H1 (cell line): ENCODE measurements at regions not wholly inside any gene's neighbourhood (a gene's known extent, or its start where the extent isn't known, plus 50 kb on each side); places are given as distances from the start of the nearest gene placed in this dataset.

Experiments used
- CTCF ChIA-PET: fragments of 300-600 bp; sonication (Branson Sonifier 250); formaldehyde crosslinking; loops from one replicate; lab custom pipeline; 2021; ENCODE audit not compliant: partially characterized antibody; lab: Charles Lee
- POLR2A ChIA-PET: fragments of 300-600 bp; sonication (Branson Sonifier 250); formaldehyde crosslinking; loops from one replicate; lab custom pipeline; 2021; ENCODE audit warnings: inconsistent platforms; ENCODE audit not compliant: partially characterized antibody; lab: Charles Lee
- DNase-seq, 2 experiments: peaks; one replicate each; pipeline versions ENCODE4 v3.0.0 to v3.0.0-alpha.2; 2010 to 2022; ENCODE audit warnings: low spot score in 2 of 2, low read depth in 1 of 2, mixed read lengths in 1 of 2
- FAIRE-seq: peaks from 2 replicates; lab custom pipeline; 2011; peaks lifted over from hg19 to GRCh38; lab: Jason Lieb, UNC
- H2AFZ ChIP-seq: 2 replicates; pipeline ENCODE4 v1.8.1; 2012; ENCODE audit warnings: low read length, inconsistent platforms
- H2AK5ac ChIP-seq: 2 replicates; pipeline ENCODE4 v1.6.1; 2013; ENCODE audit warnings: low read depth, low read length
- H2BK120ac ChIP-seq: replicated peaks from 2 replicates; pipeline ENCODE3; 2013; ENCODE audit warnings: low read depth, low read length, inconsistent platforms
- H2BK12ac ChIP-seq: 2 replicates; pipeline ENCODE4 v1.6.1; 2013; ENCODE audit warnings: low read depth, low read length
- H2BK15ac ChIP-seq: 2 replicates; pipeline ENCODE4 v1.6.1; 2013; ENCODE audit warnings: low read length
- H2BK20ac ChIP-seq: 2 replicates; pipeline ENCODE4 v1.6.1; 2013; ENCODE audit warnings: low read length
- H2BK5ac ChIP-seq: 2 replicates; pipeline ENCODE4 v1.6.1; 2013; ENCODE audit warnings: low read depth, low read length
- H3K14ac ChIP-seq: 2 replicates; pipeline ENCODE4 v1.6.1; 2013; ENCODE audit warnings: inconsistent platforms; ENCODE audit not compliant: insufficient read length
- H3K18ac ChIP-seq: 2 replicates; pipeline ENCODE4 v1.6.1; 2013; ENCODE audit warnings: low read length; ENCODE audit errors: extremely low read depth
- H3K23ac ChIP-seq: 2 replicates; pipeline ENCODE4 v1.6.1; 2013; ENCODE audit warnings: inconsistent platforms; ENCODE audit not compliant: insufficient read length
- H3K23me2 ChIP-seq: 2 replicates; pipeline ENCODE4 v1.6.1; 2013; ENCODE audit warnings: low read depth, low read length
- H3K27ac ChIP-seq: 2 replicates; pipeline ENCODE4 v1.6.1; 2011; ENCODE audit warnings: low read depth, low read length, inconsistent platforms
- H3K27me3 ChIP-seq, 4 experiments: replicated peaks in 1 of 4; 1 replicate in 1 of 4; 2 replicates in 3 of 4; pipeline versions ENCODE4 v1.6.1 to v1.8.1; 2011 to 2013; ENCODE audit warnings: low read length in 3 of 4, mild to moderate bottlenecking in 3 of 4, inconsistent platforms in 2 of 4, mixed read lengths in 2 of 4, moderate library complexity in 1 of 4; ENCODE audit not compliant: control insufficient read depth in 3 of 4, insufficient read depth in 3 of 4; ENCODE audit errors: extremely low read depth in 1 of 4
- H3K36me3 ChIP-seq, 4 experiments: 2 replicates each; pipeline versions ENCODE4 v1.6.1 to v1.8.1; 2011 to 2013; ENCODE audit warnings: mild to moderate bottlenecking in 4 of 4, low read length in 3 of 4, moderate library complexity in 2 of 4, control low read depth in 1 of 4, inconsistent platforms in 1 of 4; ENCODE audit not compliant: insufficient read depth in 4 of 4, control insufficient read depth in 2 of 4
- H3K4ac ChIP-seq: replicated peaks from 2 replicates; pipeline ENCODE3; 2013; ENCODE audit warnings: low read length, low read depth, mixed read lengths, inconsistent platforms; ENCODE audit not compliant: insufficient read length
- H3K4me1 ChIP-seq, 4 experiments: replicated peaks in 1 of 4; 1 replicate in 1 of 4; 2 replicates in 3 of 4; pipeline versions ENCODE4 v1.6.1 to v1.8.1; 2011 to 2013; ENCODE audit warnings: low read length in 3 of 4, inconsistent platforms in 2 of 4, mixed read lengths in 1 of 4; ENCODE audit not compliant: insufficient read depth in 4 of 4, control insufficient read depth in 3 of 4
- H3K4me2 ChIP-seq, 2 experiments: 2 replicates each; pipeline versions ENCODE4 v1.6.1 to v1.8.1; 2011 to 2013; ENCODE audit warnings: low read depth in 2 of 2, low read length in 2 of 2, control low read depth in 1 of 2, inconsistent platforms in 1 of 2, mild to moderate bottlenecking in 1 of 2; ENCODE audit not compliant: insufficient read depth in 1 of 2
- H3K4me3 ChIP-seq, 4 experiments: fragments of 200-600, 300-600 bp in 1 of 4; sonication (generic), shearing (Covaris generic), sonication (Bioruptor Twin) in 1 of 4; 2 replicates each; pipeline versions ENCODE4 v1.5.1 to v1.8.1; 2011 to 2016; ENCODE audit warnings: low read length in 4 of 4, low read depth in 3 of 4, control low read depth in 2 of 4, inconsistent platforms in 2 of 4, mild to moderate bottlenecking in 2 of 4, mixed read lengths in 1 of 4, moderate library complexity in 1 of 4; ENCODE audit not compliant: insufficient read depth in 2 of 4; ENCODE audit errors: extremely low read depth in 1 of 4
- H3K56ac ChIP-seq: replicated peaks from 2 replicates; pipeline ENCODE3; 2013; ENCODE audit warnings: low read depth, mild to moderate bottlenecking, mixed read lengths, low read length, inconsistent platforms; ENCODE audit not compliant: insufficient read length
- H3K79me1 ChIP-seq: 2 replicates; pipeline ENCODE4 v1.6.1; 2013; ENCODE audit warnings: low read depth, low read length, control low read depth
- H3K79me2 ChIP-seq, 2 experiments: 2 replicates each; pipeline versions ENCODE4 v1.6.1 to v1.8.1; 2012 to 2013; ENCODE audit warnings: low read length in 2 of 2, mild to moderate bottlenecking in 2 of 2, inconsistent platforms in 1 of 2; ENCODE audit not compliant: insufficient read depth in 2 of 2, control insufficient read depth in 1 of 2
- H3K9ac ChIP-seq, 4 experiments: replicated peaks in 1 of 4; 1 replicate in 1 of 4; 2 replicates in 3 of 4; pipeline versions ENCODE4 v1.6.1 to v1.8.1; 2011 to 2013; ENCODE audit warnings: low read depth in 3 of 4, low read length in 3 of 4, control low read depth in 2 of 4, mild to moderate bottlenecking in 2 of 4, moderate library complexity in 2 of 4, inconsistent platforms in 1 of 4; ENCODE audit errors: extremely low read depth in 1 of 4
- H3K9me3 ChIP-seq, 2 experiments: 2 replicates each; pipeline versions ENCODE4 v1.6.1 to v1.8.1; 2012 to 2013; ENCODE audit warnings: mild to moderate bottlenecking in 2 of 2, moderate library complexity in 2 of 2, control low read depth in 1 of 2, inconsistent platforms in 1 of 2, low read depth in 1 of 2, low read length in 1 of 2, mixed read lengths in 1 of 2; ENCODE audit not compliant: insufficient read depth in 2 of 2
- H4K20me1 ChIP-seq, 2 experiments: replicated peaks in 1 of 2; 2 replicates each; pipeline versions ENCODE3 to v1.8.1; 2011 to 2013; ENCODE audit warnings: inconsistent platforms in 2 of 2, low read length in 2 of 2, mild to moderate bottlenecking in 1 of 2; ENCODE audit not compliant: insufficient read depth in 2 of 2, control insufficient read depth in 1 of 2
- H4K5ac ChIP-seq: 2 replicates; pipeline ENCODE4 v1.6.1; 2013; ENCODE audit warnings: low read length, low read depth, mixed read lengths, inconsistent platforms; ENCODE audit not compliant: insufficient read length
- H4K8ac ChIP-seq: 2 replicates; pipeline ENCODE4 v1.8.0; 2013; ENCODE audit warnings: mild to moderate bottlenecking, moderate library complexity, low read length, inconsistent platforms; ENCODE audit not compliant: insufficient read depth; ENCODE audit errors: extremely low read depth
- H4K91ac ChIP-seq: replicated peaks from 2 replicates; pipeline ENCODE3; 2013; ENCODE audit warnings: low read length, mixed read lengths, inconsistent platforms; ENCODE audit not compliant: insufficient read length
- EP300 ChIP-seq, 2 experiments: IDR thresholded peaks; 1 replicate in 1 of 2; 2 replicates in 1 of 2; pipeline ENCODE4 v1.6.1; 2011 to 2012; ENCODE audit warnings: low read depth in 2 of 2, low read length in 2 of 2, mild to moderate bottlenecking in 2 of 2, borderline replicate concordance in 1 of 2, inconsistent platforms in 1 of 2, moderate library complexity in 1 of 2

DNA sequence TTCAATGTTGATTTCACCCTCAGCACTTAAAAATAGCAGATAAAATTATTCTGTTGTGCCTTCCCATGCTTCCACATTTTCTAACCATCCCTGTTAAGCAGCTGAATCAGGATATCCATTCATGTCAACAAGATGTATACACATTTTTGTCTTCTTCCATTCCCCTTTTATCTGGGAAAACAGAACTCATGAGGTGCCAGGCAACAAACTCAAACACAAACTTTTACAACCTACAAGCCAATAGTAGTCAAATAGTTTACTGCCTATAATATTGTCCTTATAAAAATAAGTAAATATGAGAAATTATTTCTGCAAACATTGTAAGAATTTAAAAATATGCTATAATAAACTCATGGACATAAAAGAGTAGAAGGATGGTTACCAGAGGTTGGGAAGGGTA lies 1569.8 kb downstream of the REEP3 start:
- Histone ChIP-seq H4K5ac (no peak overlapping the region), H2BK20ac (no peak overlapping the region), H3K9me3 (peaks cover 0 to 3% of the 10 kb centered on the region in 2 experiments; a peak in 2 of 4 replicates), H2BK5ac (no peak overlapping the region), H3K79me2 (no peaks in the 10 kb centered on the region), H3K4ac (no peak overlapping the region), H3K4me3 (no peak overlapping the region), H2BK120ac (no peak overlapping the region), H3K56ac (no peak overlapping the region), H2AK5ac (no peak overlapping the region), H3K23ac (no peak overlapping the region), H3K9ac (no peak overlapping the region), H3K4me1 (no peaks in the 10 kb centered on the region), H2AFZ (no peak overlapping the region), H3K27ac (no peak overlapping the region), H3K36me3 (no peaks in the 10 kb centered on the region), H4K91ac (no peak overlapping the region), H3K27me3 (no peaks in the 10 kb centered on the region), H2BK15ac (no peak overlapping the region), H3K18ac (no peak overlapping the region), H4K20me1 (no peaks in the 10 kb centered on the region), H3K14ac (no peak overlapping the region), H3K4me2 (no peak overlapping the region), H3K79me1 (no peaks in the 10 kb centered on the region), H2BK12ac (no peak overlapping the region), H3K23me2 (no peaks in the 10 kb centered on the region; the same call in 1 of the 2 replicates), H4K8ac (no peak overlapping the region)
- DNase-seq (no peak), FAIRE-seq (no peak)
- ChIA-PET CTCF (no interaction called here), POLR2A (no interaction called here)
- no peak for TF ChIP-seq EP300 (IDR thresholded peaks at IDR 0.05; ENCODE audit: borderline replicate concordance in 1 of 2, low read depth in 2 of 2, low read length in 2 of 2)
